ENCODE measurements at regions not wholly inside any gene's neighbourhood (a gene's known extent, or its start where the extent isn't known, plus 50 kb on each side); places are given as distances from the start of the nearest gene placed in this dataset.
A peak's percentile ranks its signal among the peaks of the same experiment; 100 is the strongest.
"Not testable (repeated sequence)": the region's sequence is repeated elsewhere in the genome, so short reads cannot be mapped to it uniquely, and the experiment has no call there.

DNA sequence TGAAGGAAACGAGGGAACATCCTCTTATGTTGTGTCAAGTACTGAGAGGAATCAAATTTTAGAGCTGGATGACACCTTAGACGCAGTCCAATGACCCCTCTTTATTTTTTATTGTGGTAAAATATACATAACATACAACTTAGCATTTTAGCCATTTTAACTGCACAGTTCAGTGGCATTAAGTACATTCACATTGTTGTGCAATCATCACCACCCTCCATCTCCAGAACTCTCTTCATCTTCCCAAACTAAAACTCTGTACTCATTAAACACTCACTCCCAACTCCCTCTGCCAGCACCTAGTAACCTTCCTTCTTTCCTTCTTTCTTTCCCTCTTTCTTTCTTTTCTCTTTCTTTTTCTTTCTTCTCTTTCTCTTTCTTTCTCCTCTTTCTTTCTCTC, 97.2 kb upstream of the SLC24A4 start:
- ATAC-seq, result no peak
- ChIA-PET POLR2A (no interaction called here), CTCF (no interaction called here)
- peaks cover 5% of the 10 kb centered on the region; the same call in 1 of the 2 replicates for H3K4me1 Mint-ChIP-seq
- peaks cover 15% of the 10 kb centered on the region for H3K27me3 Mint-ChIP-seq (ENCODE audit: low read depth)
- H3K4me3 Mint-ChIP-seq, result no peak overlapping the region
- peaks cover 8% of the 10 kb centered on the region for H3K9me3 Mint-ChIP-seq
- H3K27ac Mint-ChIP-seq, result no peak overlapping the region
- no peak for DNase-seq (ENCODE audit: low spot score)
- no peaks in the 10 kb centered on the region for H3K36me3 Mint-ChIP-seq
- no peak for TF ChIP-seq ZNF219 (CRISPR knock-in tag; IDR thresholded peaks at IDR 0.05; ENCODE audit: borderline replicate concordance)
- TF ChIP-seq, protein P1, sequence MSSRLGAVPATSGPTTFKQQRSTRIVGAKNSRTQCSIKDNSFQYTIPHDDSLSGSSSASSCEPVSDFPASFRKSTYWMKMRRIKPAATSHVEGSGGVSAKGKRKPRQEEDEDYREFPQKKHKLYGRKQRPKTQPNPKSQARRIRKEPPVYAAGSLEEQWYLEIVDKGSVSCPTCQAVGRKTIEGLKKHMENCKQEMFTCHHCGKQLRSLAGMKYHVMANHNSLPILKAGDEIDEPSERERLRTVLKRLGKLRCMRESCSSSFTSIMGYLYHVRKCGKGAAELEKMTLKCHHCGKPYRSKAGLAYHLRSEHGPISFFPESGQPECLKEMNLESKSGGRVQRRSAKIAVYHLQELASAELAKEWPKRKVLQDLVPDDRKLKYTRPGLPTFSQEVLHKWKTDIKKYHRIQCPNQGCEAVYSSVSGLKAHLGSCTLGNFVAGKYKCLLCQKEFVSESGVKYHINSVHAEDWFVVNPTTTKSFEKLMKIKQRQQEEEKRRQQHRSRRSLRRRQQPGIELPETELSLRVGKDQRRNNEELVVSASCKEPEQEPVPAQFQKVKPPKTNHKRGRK (CRISPR knock-in tag; IDR thresholded peaks at IDR 0.05; ENCODE audit: borderline replicate concordance), result 0 out of 2 replicates have a peak, but pooled peaks have one; percentile 83

- CTCF ChIA-PET, H3K4me3 Mint-ChIP-seq: not testable (repeated sequence)
- H3K27me3 Mint-ChIP-seq (ENCODE audit: low read depth), result peaks cover 20% of the 10 kb centered on the region
Observed at GRCh38 chr14:92226166-92226565, 96.8 kb upstream of the SLC24A4 start.

GRCh38 chr14:92236243-92236900, 86.6 kb upstream of the SLC24A4 start:
- no peak overlapping the region for H3K4me3 Mint-ChIP-seq
- CTCF ChIA-PET, result no interaction called here
- peaks cover 53% of the 10 kb centered on the region for H3K9me3 Mint-ChIP-seq
- TF ChIP-seq MLX (CRISPR knock-in tag; IDR thresholded peaks at IDR 0.05), result no peak
- TF ChIP-seq IRF2 (CRISPR knock-in tag; IDR thresholded peaks at IDR 0.05; ENCODE audit: borderline replicate concordance, low read depth), result no peak
- TF ChIP-seq ZSCAN18 (CRISPR knock-in tag; IDR thresholded peaks at IDR 0.05), result no peak
- TF ChIP-seq, protein P2, sequence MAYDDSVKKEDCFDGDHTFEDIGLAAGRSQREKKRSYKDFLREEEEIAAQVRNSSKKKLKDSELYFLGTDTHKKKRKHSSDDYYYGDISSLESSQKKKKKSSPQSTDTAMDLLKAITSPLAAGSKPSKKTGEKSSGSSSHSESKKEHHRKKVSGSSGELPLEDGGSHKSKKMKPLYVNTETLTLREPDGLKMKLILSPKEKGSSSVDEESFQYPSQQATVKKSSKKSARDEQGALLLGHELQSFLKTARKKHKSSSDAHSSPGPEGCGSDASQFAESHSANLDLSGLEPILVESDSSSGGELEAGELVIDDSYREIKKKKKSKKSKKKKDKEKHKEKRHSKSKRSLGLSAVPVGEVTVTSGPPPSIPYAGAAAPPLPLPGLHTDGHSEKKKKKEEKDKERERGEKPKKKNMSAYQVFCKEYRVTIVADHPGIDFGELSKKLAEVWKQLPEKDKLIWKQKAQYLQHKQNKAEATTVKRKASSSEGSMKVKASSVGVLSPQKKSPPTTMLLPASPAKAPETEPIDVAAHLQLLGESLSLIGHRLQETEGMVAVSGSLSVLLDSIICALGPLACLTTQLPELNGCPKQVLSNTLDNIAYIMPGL (CRISPR knock-in tag; IDR thresholded peaks at IDR 0.05), result no peak
- TF ChIP-seq ATF2 (CRISPR knock-in tag; IDR thresholded peaks at IDR 0.05; ENCODE audit: borderline replicate concordance, low read depth), result no peak
- TF ChIP-seq EMX1 (CRISPR knock-in tag; IDR thresholded peaks at IDR 0.05), result no peak
- TF ChIP-seq MXD4 (CRISPR knock-in tag; IDR thresholded peaks at IDR 0.05; ENCODE audit: borderline replicate concordance), result no peak
- TF ChIP-seq, protein P3, sequence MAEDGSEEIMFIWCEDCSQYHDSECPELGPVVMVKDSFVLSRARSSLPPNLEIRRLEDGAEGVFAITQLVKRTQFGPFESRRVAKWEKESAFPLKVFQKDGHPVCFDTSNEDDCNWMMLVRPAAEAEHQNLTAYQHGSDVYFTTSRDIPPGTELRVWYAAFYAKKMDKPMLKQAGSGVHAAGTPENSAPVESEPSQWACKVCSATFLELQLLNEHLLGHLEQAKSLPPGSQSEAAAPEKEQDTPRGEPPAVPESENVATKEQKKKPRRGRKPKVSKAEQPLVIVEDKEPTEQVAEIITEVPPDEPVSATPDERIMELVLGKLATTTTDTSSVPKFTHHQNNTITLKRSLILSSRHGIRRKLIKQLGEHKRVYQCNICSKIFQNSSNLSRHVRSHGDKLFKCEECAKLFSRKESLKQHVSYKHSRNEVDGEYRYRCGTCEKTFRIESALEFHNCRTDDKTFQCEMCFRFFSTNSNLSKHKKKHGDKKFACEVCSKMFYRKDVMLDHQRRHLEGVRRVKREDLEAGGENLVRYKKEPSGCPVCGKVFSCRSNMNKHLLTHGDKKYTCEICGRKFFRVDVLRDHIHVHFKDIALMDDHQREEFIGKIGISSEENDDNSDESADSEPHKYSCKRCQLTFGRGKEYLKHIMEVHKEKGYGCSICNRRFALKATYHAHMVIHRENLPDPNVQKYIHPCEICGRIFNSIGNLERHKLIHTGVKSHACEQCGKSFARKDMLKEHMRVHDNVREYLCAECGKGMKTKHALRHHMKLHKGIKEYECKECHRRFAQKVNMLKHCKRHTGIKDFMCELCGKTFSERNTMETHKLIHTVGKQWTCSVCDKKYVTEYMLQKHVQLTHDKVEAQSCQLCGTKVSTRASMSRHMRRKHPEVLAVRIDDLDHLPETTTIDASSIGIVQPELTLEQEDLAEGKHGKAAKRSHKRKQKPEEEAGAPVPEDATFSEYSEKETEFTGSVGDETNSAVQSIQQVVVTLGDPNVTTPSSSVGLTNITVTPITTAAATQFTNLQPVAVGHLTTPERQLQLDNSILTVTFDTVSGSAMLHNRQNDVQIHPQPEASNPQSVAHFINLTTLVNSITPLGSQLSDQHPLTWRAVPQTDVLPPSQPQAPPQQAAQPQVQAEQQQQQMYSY (CRISPR knock-in tag; IDR thresholded peaks at IDR 0.05), result no peak
- TF ChIP-seq GABPB1 (CRISPR knock-in tag; IDR thresholded peaks at IDR 0.05), result no peak
- TF ChIP-seq GRHL2 (CRISPR knock-in tag; IDR thresholded peaks at IDR 0.05; ENCODE audit: insufficient replicate concordance, severe bottlenecking), result no peak
- TF ChIP-seq, protein P4, sequence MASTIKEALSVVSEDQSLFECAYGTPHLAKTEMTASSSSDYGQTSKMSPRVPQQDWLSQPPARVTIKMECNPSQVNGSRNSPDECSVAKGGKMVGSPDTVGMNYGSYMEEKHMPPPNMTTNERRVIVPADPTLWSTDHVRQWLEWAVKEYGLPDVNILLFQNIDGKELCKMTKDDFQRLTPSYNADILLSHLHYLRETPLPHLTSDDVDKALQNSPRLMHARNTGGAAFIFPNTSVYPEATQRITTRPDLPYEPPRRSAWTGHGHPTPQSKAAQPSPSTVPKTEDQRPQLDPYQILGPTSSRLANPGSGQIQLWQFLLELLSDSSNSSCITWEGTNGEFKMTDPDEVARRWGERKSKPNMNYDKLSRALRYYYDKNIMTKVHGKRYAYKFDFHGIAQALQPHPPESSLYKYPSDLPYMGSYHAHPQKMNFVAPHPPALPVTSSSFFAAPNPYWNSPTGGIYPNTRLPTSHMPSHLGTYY (CRISPR knock-in tag; IDR thresholded peaks at IDR 0.05), result no peak
- ATAC-seq (no peak), DNase-seq (ENCODE audit: low spot score) (no peak)
- H3K4me1 Mint-ChIP-seq, result no peaks in the 10 kb centered on the region
- no peak overlapping the region for H3K27ac Mint-ChIP-seq
- peaks cover 5% of the 10 kb centered on the region for H3K27me3 Mint-ChIP-seq (ENCODE audit: low read depth)
- POLR2A ChIA-PET, result no interaction called here
- peaks cover 15% of the 10 kb centered on the region for H3K36me3 Mint-ChIP-seq

More at GRCh38 chr14:92226166-92226565, 96.8 kb upstream of the SLC24A4 start:
- ATAC-seq; POLR2A ChIA-PET; H3K4me1 Mint-ChIP-seq; H3K27ac Mint-ChIP-seq; DNase-seq (ENCODE audit: low spot score); H3K36me3 Mint-ChIP-seq: not testable (repeated sequence)
- TF ChIP-seq, protein P1 (CRISPR knock-in tag; IDR thresholded peaks at IDR 0.05; ENCODE audit: borderline replicate concordance), result peak; percentile 62; the same call in 1 of the 2 replicates
- peaks cover 12% of the 10 kb centered on the region for H3K9me3 Mint-ChIP-seq
